Non-pigmented ciliary epithelial cell (primary cell): ENCODE measurements at regions not wholly inside any gene's neighbourhood (a gene's known extent, or its start where the extent isn't known, plus 50 kb on each side); places are given as distances from the start of the nearest gene placed in this dataset.
"Not testable (repeated sequence)": the region's sequence is repeated elsewhere in the genome, so short reads cannot be mapped to it uniquely, and the experiment has no call there.

ENCODE experiments used
- DNase-seq: peaks from one replicate; pipeline ENCODE4 v3.0.0-alpha.2; 2010; ENCODE audit warnings: low read depth

- no peak for DNase-seq
These were observed 495.4 kb downstream of the TOX3 start for GRCh38 chr16:52051414-52052172.

DNA sequence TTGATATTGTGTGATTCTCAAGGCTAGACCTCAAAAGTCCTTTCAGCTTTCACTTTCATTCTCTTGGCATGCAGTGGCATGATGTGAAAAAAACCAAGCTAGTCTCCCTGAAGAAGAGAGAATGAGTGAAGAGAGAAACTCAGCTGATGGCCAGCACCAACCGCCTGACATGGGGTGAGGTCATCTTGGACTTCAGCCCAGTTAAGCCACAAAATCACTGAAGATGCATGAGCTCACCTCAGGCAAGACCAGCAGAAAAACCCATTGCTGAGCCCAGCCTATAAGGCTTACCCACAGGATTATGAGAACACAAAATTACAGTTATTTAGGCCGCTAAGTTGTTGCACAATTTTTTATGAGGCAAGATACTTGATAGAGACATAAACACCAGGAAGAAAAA lies 496.5 kb downstream of the TOX3 start:
- DNase-seq = no peak

DNA sequence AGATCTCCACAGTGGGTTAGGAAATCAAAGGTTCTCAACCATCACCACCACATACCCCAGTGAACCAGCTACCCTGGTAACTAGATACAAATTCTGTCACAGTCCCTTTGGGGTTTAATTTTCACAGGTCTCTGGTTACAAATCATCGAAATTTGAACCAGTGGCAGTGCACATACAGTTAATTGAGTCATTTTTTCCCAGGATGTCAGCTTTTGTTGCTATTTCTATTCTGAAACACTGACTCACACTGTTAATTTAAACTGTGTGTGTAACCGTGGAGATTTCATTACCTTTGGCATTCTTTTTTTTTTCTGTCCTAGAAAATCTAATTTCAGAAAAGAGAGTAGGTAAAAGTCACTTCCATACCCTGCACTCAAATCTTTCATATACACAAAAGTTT lies 511.5 kb downstream of the TOX3 start:
- no peak for DNase-seq

DNA sequence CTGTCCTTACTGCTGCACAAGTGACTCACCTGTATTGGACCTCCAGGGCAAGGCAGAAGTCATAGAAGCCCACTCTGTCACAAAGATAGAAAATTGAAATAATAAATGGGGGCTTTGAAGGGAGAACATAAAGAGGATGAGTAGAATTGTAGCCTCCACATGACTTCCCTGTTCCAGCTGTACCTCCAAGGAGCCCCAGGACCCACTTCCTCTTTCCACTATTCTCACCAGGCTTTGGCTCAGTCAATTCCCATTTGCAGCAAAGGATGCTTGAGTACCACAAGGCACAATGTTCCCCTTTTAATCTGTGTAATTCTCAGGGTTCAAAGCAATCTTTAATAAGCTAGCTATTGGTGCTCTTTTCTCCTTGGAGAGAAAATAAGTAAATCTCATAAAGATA lies 512.1 kb downstream of the TOX3 start:
- no peak for DNase-seq

DNA sequence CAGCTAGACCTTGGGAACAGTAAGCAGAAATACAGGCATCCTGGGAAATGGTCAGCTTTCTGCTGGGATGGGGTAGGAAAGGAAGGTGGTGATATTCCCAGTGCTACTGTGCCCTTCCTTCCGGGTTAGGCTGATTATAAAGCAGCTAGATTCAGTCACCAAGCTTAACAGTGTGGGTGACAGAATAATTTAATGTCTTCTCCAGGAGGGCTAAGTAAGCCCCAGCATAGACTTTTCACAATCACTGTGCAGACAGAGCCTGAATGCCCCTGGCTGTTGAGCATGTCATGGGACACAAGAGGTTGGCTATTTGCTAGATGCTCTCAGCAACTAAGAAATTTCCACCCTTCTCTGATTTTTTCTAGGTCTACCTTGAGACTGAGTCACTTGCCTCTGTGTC lies 513.0 kb downstream of the TOX3 start:
- no peak for DNase-seq

DNA sequence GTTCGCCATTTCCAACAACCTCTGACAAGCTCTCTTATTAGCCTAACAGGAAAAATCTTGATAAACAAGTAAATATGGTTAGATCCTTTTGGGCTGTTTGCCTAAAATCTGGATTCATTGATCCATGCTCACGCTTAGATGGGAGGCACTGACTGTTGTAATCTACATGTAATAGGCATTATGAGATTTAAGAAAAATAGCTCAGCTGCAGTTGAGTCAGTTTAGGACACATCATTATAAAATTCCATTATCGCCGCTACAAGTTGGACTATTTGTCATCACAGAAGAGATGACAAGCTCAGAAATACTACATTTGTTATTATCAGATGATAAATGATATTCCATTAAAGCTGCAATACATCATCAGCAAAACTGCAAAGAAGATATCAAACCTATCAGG lies 524.0 kb downstream of the TOX3 start:
- no peak for DNase-seq

- DNase-seq = no peak
These were observed 524.8 kb downstream of the TOX3 start for GRCh38 chr16:52022177-52022576.

DNA sequence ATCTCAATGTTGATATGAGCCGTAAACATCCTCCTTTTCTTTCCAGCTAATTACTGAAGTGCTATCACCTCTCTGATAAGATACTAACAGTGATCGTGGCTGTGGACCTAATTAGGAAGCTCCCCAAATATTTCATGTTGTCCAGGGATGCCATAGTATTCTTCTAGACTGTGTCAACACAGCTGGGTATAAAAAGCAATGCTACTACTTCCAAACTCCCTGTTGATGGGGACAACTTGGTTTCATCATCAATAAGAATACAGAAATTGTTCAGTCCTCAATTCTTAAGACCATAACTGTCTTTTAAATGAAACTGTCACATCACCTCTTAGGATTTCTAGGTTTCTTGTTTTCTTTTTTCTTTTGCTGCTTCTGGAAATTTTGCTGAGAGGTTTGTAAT lies 530.6 kb downstream of the TOX3 start:
- DNase-seq = no peak

DNA sequence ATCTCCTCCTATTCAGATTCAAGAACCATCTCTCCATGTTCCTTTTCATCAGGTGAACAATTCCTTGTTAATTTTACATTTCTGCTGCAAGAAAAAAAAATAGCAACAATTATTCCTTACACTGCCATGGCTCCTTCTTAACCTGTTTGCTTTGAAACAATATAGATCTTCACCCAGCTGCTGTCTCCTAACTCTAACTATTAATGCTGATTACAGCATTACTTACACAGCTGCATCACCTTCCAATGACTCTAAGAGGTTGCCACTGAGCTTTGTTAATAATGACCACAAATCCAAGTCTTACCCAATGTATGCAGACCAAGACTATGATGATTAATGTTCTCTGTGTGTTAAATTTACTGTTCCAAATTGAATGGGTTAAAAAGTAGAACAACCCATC lies 541.4 kb downstream of the TOX3 start:
- DNase-seq = no peak

DNA sequence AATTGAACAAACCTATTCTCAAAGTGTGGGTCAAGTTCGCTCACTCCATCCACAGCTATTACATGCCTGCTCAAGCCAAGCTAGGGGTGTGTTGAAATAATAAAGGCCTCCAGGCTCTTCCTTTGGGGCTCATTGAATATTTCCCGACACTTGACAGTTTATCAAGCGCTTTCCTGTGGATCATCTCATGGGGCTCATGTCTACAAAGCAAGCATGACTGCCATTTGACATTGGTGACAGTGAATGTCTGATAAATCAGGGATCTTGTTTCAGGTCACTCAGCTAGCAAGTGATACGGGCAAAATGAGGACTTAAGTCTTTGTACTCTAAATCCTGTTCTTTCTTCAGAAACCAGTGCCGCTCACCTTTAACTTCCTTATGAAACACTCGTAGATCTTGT lies 542.6 kb downstream of the TOX3 start:
- DNase-seq = no peak

- DNase-seq = no peak
These were observed 544.9 kb downstream of the TOX3 start for GRCh38 chr16:52002026-52002425.

DNA sequence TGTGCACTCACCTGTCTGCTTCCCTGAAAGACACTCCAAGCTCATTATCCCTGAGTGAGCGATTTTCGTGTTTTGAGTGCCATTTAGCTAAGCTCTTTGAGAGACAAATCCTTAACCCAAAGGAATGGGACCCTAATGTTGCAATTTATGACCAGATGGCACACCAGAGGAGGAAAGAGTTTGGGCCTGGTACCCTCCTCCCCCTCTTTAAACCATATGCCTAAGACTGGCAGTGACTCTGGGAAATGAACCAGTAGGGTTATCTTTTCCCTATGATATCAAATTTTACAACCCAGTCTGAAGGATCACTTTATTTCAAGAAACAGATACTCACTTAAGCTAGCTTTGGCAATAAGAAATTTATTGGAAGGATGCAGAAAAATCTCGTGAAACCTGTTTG lies 550.4 kb downstream of the TOX3 start:
- DNase-seq = no peak

DNA sequence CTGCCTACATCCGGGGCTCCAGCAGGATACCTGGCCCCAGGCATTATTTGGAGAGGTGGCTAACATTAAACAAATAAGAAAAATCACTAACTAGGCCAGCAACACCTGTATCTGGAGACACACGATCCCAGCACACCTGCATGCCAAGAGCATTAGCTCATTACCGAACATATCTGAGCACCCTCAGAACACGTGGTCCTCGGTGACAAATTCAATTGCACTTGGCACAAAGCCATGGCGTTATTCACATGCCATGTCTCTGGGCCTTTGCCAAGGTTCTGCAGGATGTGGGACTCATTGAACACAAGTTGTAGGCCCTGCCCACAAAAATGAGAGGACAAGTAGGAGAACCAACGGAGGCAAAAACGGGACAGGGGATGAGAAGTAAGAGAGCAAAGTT lies 552.3 kb downstream of the TOX3 start:
- DNase-seq = no peak

- DNase-seq = no peak
These were observed 557.2 kb downstream of the TOX3 start for GRCh38 chr16:51989637-51990230.

DNA sequence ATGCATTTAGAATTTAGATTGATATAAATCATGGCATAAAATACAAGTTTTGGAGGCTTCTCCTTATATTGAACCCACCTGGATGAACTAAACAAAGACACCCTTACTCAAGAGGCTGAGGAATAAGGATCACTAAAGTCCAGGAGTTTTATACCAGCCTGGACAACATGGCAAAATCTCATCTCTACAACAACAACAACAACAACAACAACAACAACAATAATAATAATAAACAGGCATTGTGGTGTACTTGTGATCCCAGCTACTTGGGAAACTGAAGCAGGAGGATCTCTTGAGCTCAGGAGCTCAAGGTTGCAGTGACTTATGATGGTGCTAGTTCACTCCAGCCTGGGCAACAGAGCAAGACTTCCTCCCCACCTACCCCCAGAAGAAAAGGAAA lies 558.0 kb downstream of the TOX3 start:
- DNase-seq = no peak

DNA sequence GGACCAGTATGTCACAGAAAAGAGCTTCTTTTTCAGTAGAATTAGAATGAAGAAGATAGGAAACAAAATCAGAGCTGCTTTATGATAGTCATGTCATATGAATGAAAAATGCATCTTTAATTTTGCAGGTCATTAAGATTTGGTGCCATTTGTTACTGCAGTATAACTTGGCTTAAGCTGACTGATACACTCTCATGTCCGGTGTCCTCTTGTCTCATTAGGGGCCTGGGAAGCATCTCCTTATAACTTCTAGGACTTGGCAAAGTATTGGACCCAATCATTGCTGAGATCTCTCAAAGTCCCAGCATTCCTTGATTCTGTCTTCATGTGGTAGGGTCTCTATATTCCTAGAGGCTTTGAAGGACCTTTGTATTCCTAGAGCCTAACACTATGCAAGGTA lies 559.4 kb downstream of the TOX3 start:
- DNase-seq = no peak

- no peak for DNase-seq
These were observed 560.2 kb downstream of the TOX3 start for GRCh38 chr16:51986717-51987116.

DNA sequence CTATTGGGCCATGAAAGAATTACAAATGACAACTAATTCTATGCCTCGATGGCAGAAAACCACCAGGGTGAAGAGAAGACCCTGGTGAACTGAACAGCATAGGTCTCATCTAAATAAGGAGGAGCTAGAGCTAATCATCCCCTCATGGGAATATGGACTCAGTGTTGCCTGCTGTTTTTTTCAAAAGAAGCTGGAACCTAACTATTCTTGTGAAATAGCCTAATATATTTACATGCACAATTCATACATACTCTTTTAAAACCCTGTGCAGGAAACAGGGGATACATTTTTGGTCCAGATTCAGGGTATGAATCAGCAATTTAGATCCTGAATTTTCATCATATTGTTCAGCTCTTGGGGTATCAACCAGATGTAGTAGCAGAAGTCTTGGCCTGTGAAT lies 560.6 kb downstream of the TOX3 start:
- DNase-seq = no peak

DNA sequence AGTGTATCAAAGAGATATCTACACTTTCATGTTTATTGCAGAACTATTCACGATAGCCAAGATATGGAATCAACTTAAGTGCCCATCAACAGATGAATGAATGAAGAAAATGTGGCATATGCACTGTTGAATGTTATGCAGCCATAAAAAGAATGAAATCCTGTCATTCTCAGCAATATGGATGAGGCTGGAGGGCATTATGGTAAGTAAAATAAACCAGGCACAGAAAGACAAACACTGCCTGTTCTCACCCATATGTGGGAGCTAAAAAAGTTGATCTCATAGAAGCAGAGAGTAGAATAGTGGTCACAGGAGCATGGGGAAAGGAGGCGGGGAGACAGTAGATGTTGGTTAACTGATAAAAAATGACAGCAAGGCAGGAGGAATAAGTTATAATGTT lies 561.8 kb downstream of the TOX3 start:
- no peak for DNase-seq

GRCh38 chr16:51984395-51984794 lies 562.5 kb downstream of the TOX3 start:
- no peak for DNase-seq

GRCh38 chr16:51982715-51983680 lies 563.9 kb downstream of the TOX3 start:
- peak; percentile 24 for DNase-seq

- DNase-seq = no peak
These were observed 565.2 kb downstream of the TOX3 start for GRCh38 chr16:51981725-51982124.

GRCh38 chr16:51977506-51977905 lies 569.4 kb downstream of the TOX3 start:
- DNase-seq = not testable (repeated sequence)
